Liver (tissue), 8 donors: ENCODE measurements at regions not wholly inside any gene's neighbourhood (a gene's known extent, or its start where the extent isn't known, plus 50 kb on each side); places are given as distances from the start of the nearest gene placed in this dataset.

Experiments used
- DNase-seq: peaks from one replicate; pipeline ENCODE4 v3.0.0-alpha.2; 2017; ENCODE audit warnings: low spot score
- H3K27ac ChIP-seq, 2 donors: one replicate each; pipeline ENCODE4 v1.7.0; 2013; ENCODE audit warnings: inconsistent platforms in 2 of 2, low read length in 2 of 2, control low read depth in 1 of 2, low read depth in 1 of 2, mild to moderate bottlenecking in 1 of 2
- H3K27me3 ChIP-seq, 4 donors: one replicate each; pipeline versions ENCODE4 v1.6.1 to v1.7.0; 2013; ENCODE audit warnings: low read length in 3 of 4, inconsistent platforms in 1 of 4, mild to moderate bottlenecking in 1 of 4, moderate library complexity in 1 of 4; ENCODE audit not compliant: control insufficient read depth in 4 of 4, insufficient read depth in 4 of 4
- H3K36me3 ChIP-seq, 4 donors: one replicate each; pipeline versions ENCODE4 v1.6.1 to v1.7.0; 2013; ENCODE audit warnings: low read length in 3 of 4, mild to moderate bottlenecking in 3 of 4, low read depth in 1 of 4, moderate library complexity in 1 of 4; ENCODE audit not compliant: control insufficient read depth in 4 of 4, insufficient read depth in 3 of 4
- H3K4me1 ChIP-seq, 4 donors: one replicate each; pipeline versions ENCODE4 v1.6.1 to v1.7.0; 2013; ENCODE audit warnings: low read length in 3 of 4, mild to moderate bottlenecking in 3 of 4, moderate library complexity in 1 of 4; ENCODE audit not compliant: control insufficient read depth in 4 of 4, insufficient read depth in 4 of 4
- H3K4me3 ChIP-seq, 3 donors: one replicate each; pipeline versions ENCODE4 v1.6.1 to v1.7.0; 2013; ENCODE audit warnings: low read length in 3 of 3, control low read depth in 1 of 3, low read depth in 1 of 3, mild to moderate bottlenecking in 1 of 3
- H3K9ac ChIP-seq, 2 donors: one replicate each; pipeline ENCODE4 v1.7.0; 2013; ENCODE audit warnings: low read length in 2 of 2, mild to moderate bottlenecking in 2 of 2, moderate library complexity in 2 of 2, control low read depth in 1 of 2, low read depth in 1 of 2
- H3K9me3 ChIP-seq, 4 donors: one replicate each; pipeline versions ENCODE4 v1.6.1 to v1.7.0; 2013; ENCODE audit warnings: low read length in 3 of 4; ENCODE audit not compliant: control insufficient read depth in 4 of 4
- EGR1 ChIP-seq, 2 donors: IDR thresholded peaks; 2 replicates each; pipeline ENCODE4 v1.6.1; 2016 to 2018; ENCODE audit warnings: antibody characterized with exemption in 2 of 2, low read depth in 2 of 2
- FOXA1 ChIP-seq: IDR thresholded peaks from 2 replicates; pipeline ENCODE4 v1.6.1; 2016; ENCODE audit warnings: antibody characterized with exemption
- GABPA ChIP-seq, 2 donors: IDR thresholded peaks in 1 of 2; conservative IDR thresholded peaks in 1 of 2; 2 replicates each; pipeline ENCODE4 v1.6.1; 2016; ENCODE audit warnings: antibody characterized with exemption in 2 of 2, mild to moderate bottlenecking in 1 of 2, moderate library complexity in 1 of 2
- HNF4A ChIP-seq, 2 donors: conservative IDR thresholded peaks; 2 replicates each; pipeline ENCODE4 v1.6.1; 2016; ENCODE audit warnings: antibody characterized with exemption in 2 of 2, mild to moderate bottlenecking in 2 of 2
- HNF4G ChIP-seq: IDR thresholded peaks from 2 replicates; pipeline ENCODE4 v1.6.1; 2016; ENCODE audit warnings: antibody characterized with exemption
- JUND ChIP-seq, 2 donors: IDR thresholded peaks; 2 replicates each; pipeline ENCODE4 v1.6.1; 2016; ENCODE audit warnings: antibody characterized with exemption in 2 of 2
- MAX ChIP-seq: IDR thresholded peaks from 2 replicates; pipeline ENCODE4 v1.6.1; 2016; ENCODE audit warnings: antibody characterized with exemption
- NR2F2 ChIP-seq: IDR thresholded peaks from 2 replicates; pipeline ENCODE4 v1.6.1; 2016; ENCODE audit warnings: antibody characterized with exemption
- RAD21 ChIP-seq, 2 donors: IDR thresholded peaks; 2 replicates each; pipeline ENCODE4 v1.6.1; 2016; ENCODE audit warnings: antibody characterized with exemption in 2 of 2, mild to moderate bottlenecking in 2 of 2
- RXRA ChIP-seq, 2 donors: IDR thresholded peaks; 2 replicates each; pipeline ENCODE4 v1.6.1; 2017 to 2018; ENCODE audit warnings: antibody characterized with exemption in 2 of 2, mild to moderate bottlenecking in 1 of 2
- SP1 ChIP-seq: IDR thresholded peaks from 2 replicates; pipeline ENCODE4 v1.6.1; 2018; ENCODE audit warnings: antibody characterized with exemption, mild to moderate bottlenecking
- TAF1 ChIP-seq: conservative IDR thresholded peaks from 2 replicates; pipeline ENCODE4 v1.6.1; 2016; ENCODE audit warnings: antibody characterized with exemption, mild to moderate bottlenecking
- WGBS: extraction: QIAGEN DNeasy Blood & Tissue Kit; methylation state at CpG from one replicate; pipeline ENCODE4 v1.1.7; 2013; 5-methylcytosine and 5-hydroxymethylcytosine counted together
- TF ChIP-seq, protein P1 (sequence below): fragments of 150-350 bp; IDR thresholded peaks from 2 replicates; pipeline ENCODE4 v1.5.1; 2017; ENCODE audit warnings: improper control_type of control experiment, low read depth, low read length; ENCODE audit not compliant: missing input control
- TF ChIP-seq, protein P2 (sequence below): IDR thresholded peaks from 2 replicates; pipeline ENCODE4 v1.6.1; 2016; ENCODE audit warnings: antibody characterized with exemption, mild to moderate bottlenecking
- TF ChIP-seq, protein P3 (sequence below): IDR thresholded peaks from 2 replicates; pipeline ENCODE4 v1.6.1; 2016; ENCODE audit warnings: antibody characterized with exemption
- donor health status: healthy.
- donor health status: healthy.
- donor health status: healthy.
- donor health status: healthy.
- donor health status: healthy.

DNA sequence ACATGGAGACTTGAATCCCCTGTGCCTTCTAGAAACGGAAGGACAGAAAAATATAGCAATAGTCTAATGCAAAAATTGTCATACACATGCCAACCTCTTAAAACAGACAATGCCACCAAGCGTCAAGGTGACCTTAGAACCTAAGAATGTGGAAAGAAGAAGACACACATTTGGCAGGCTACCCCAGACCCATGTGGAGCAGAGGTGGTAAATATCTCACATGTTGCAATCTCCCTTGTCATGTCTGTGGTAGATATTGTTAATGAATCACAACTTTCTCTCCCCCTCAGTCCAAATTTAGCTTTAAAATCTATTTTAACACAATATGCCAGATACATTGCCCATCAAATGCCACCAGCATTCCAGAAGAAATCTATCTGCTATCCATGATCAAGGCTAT lies 137.4 kb downstream of the HNMT start:
- TF ChIP-seq MAX (no peak), NR2F2 (no peak), RAD21 (IDR thresholded peaks at IDR 0.05) (no peak), HNF4G (no peak), HNF4A (conservative IDR thresholded peaks at IDR 0.05) (no peak), RXRA (IDR thresholded peaks at IDR 0.05) (no peak), JUND (IDR thresholded peaks at IDR 0.05) (no peak), SP1 (no peak), EGR1 (IDR thresholded peaks at IDR 0.05; ENCODE audit: low read depth in 2 of 2) (no peak), TAF1 (no peak), GABPA (IDR thresholded peaks at IDR 0.05 in 1 of 2, conservative IDR thresholded peaks at IDR 0.05 in 1 of 2) (no peak), FOXA1 (no peak)
- TF ChIP-seq, protein P1, sequence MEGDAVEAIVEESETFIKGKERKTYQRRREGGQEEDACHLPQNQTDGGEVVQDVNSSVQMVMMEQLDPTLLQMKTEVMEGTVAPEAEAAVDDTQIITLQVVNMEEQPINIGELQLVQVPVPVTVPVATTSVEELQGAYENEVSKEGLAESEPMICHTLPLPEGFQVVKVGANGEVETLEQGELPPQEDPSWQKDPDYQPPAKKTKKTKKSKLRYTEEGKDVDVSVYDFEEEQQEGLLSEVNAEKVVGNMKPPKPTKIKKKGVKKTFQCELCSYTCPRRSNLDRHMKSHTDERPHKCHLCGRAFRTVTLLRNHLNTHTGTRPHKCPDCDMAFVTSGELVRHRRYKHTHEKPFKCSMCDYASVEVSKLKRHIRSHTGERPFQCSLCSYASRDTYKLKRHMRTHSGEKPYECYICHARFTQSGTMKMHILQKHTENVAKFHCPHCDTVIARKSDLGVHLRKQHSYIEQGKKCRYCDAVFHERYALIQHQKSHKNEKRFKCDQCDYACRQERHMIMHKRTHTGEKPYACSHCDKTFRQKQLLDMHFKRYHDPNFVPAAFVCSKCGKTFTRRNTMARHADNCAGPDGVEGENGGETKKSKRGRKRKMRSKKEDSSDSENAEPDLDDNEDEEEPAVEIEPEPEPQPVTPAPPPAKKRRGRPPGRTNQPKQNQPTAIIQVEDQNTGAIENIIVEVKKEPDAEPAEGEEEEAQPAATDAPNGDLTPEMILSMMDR: no peak
- TF ChIP-seq, protein P2, sequence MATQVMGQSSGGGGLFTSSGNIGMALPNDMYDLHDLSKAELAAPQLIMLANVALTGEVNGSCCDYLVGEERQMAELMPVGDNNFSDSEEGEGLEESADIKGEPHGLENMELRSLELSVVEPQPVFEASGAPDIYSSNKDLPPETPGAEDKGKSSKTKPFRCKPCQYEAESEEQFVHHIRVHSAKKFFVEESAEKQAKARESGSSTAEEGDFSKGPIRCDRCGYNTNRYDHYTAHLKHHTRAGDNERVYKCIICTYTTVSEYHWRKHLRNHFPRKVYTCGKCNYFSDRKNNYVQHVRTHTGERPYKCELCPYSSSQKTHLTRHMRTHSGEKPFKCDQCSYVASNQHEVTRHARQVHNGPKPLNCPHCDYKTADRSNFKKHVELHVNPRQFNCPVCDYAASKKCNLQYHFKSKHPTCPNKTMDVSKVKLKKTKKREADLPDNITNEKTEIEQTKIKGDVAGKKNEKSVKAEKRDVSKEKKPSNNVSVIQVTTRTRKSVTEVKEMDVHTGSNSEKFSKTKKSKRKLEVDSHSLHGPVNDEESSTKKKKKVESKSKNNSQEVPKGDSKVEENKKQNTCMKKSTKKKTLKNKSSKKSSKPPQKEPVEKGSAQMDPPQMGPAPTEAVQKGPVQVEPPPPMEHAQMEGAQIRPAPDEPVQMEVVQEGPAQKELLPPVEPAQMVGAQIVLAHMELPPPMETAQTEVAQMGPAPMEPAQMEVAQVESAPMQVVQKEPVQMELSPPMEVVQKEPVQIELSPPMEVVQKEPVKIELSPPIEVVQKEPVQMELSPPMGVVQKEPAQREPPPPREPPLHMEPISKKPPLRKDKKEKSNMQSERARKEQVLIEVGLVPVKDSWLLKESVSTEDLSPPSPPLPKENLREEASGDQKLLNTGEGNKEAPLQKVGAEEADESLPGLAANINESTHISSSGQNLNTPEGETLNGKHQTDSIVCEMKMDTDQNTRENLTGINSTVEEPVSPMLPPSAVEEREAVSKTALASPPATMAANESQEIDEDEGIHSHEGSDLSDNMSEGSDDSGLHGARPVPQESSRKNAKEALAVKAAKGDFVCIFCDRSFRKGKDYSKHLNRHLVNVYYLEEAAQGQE: no peak

DNA sequence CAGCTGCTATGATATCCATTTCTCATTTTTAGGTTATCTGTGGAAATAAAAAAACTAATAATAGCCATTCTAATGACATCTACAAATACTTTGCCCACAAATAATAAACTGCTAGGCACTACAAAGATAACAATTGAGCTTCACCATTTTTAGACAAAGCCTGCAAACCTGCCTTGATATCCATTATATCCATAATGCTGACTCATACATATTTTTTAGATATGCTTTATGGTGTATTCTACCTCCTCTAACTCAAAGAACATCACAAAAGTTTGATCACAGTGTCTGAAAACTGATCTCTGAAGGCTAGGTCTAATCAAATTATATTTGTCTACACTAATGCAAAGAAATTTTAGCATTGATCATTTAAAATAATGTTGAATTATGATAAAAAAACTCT lies 138.4 kb downstream of the HNMT start:
- Histone ChIP-seq H3K9me3 (no peaks in the 10 kb centered on the region), H3K4me3 (no peak overlapping the region), H3K4me1 (no peaks in the 10 kb centered on the region), H3K27me3 (no peaks in the 10 kb centered on the region), H3K9ac (no peak overlapping the region), H3K36me3 (no peaks in the 10 kb centered on the region), H3K27ac (no peak overlapping the region)
- TF ChIP-seq, protein P1: no peak
- TF ChIP-seq SP1 (no peak), EGR1 (IDR thresholded peaks at IDR 0.05; ENCODE audit: low read depth in 2 of 2) (no peak), HNF4G (no peak), GABPA (IDR thresholded peaks at IDR 0.05 in 1 of 2, conservative IDR thresholded peaks at IDR 0.05 in 1 of 2) (no peak), JUND (IDR thresholded peaks at IDR 0.05) (no peak)
- TF ChIP-seq, protein P3, sequence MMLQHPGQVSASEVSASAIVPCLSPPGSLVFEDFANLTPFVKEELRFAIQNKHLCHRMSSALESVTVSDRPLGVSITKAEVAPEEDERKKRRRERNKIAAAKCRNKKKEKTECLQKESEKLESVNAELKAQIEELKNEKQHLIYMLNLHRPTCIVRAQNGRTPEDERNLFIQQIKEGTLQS: no peak
- no peak for DNase-seq

More for the DNA sequence above, 137.4 kb downstream of the HNMT start:
- no peaks in the 10 kb centered on the region for H3K36me3 ChIP-seq
- no peak overlapping the region for H3K4me3 ChIP-seq
- no peaks in the 10 kb centered on the region for H3K4me1 ChIP-seq
- 74% methylated on average over 2 of the region's 2 CpGs for WGBS
- no peaks in the 10 kb centered on the region for H3K27me3 ChIP-seq
- H3K9ac ChIP-seq: no peak overlapping the region
- DNase-seq: no peak
- H3K27ac ChIP-seq: no peak overlapping the region
- H3K9me3 ChIP-seq: no peaks in the 10 kb centered on the region
